Mesothelial cell of epicardium (in vitro differentiated cells): ENCODE measurements at regions not wholly inside any gene's neighbourhood (a gene's known extent, or its start where the extent isn't known, plus 50 kb on each side); places are given as distances from the start of the nearest gene placed in this dataset.

Experiments
- DNase-seq, 2 experiments: peaks; one replicate each; pipeline ENCODE4 v3.0.0; 2021; ENCODE audit warnings: low spot score in 2 of 2; ENCODE audit not compliant: unreplicated experiment in 2 of 2
- H3K27ac Mint-ChIP-seq: 2 replicates; pipeline ENCODE4 v1.8.0; 2021; ENCODE audit warnings: mixed read lengths
- H3K27me3 Mint-ChIP-seq: 2 replicates; pipeline ENCODE4 v1.8.0; 2021; ENCODE audit warnings: low read depth, mixed read lengths
- H3K36me3 Mint-ChIP-seq: 2 replicates; pipeline ENCODE4 v1.8.0; 2021; ENCODE audit warnings: mixed read lengths
- H3K4me1 Mint-ChIP-seq: 2 replicates; pipeline ENCODE4 v1.8.0; 2021; ENCODE audit warnings: mixed read lengths
- H3K4me3 Mint-ChIP-seq: 2 replicates; pipeline ENCODE4 v1.8.0; 2021; ENCODE audit warnings: mild to moderate bottlenecking, moderate library complexity, mixed read lengths
- H3K9me3 Mint-ChIP-seq: 2 replicates; pipeline ENCODE4 v1.8.0; 2021; ENCODE audit warnings: mixed read lengths
- TF ChIP-seq, protein P1 (sequence below): fragments of 200-600 bp; sonication (generic); IDR thresholded peaks from one replicate; pipeline ENCODE4 v1.5.0; 2021; ENCODE audit warnings: antibody characterized with exemption; ENCODE audit not compliant: unreplicated experiment

DNA sequence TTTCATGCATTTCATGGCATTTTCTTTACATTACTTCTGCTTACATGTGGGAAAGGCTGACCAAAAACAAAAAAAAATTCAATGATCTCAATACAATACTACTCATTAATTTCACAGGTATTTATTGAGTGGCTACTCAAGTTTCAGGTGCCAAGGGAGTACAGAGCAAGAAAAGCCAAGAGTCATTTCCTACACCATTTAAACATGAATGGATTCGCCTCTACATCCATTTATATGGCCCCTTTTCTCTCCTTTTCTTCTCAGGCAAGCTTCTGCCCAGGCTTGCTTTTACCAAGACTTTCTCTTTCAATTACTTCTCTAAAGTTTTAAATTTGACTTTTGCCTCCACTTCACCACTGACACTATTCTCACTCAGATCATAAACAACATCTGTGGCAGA lies 1603.1 kb upstream of the CELF4 start:
- Mint-ChIP-seq H3K4me1 (no peaks in the 10 kb centered on the region), H3K27me3 (no peaks in the 10 kb centered on the region), H3K9me3 (no peaks in the 10 kb centered on the region), H3K4me3 (no peak overlapping the region), H3K36me3 (no peaks in the 10 kb centered on the region), H3K27ac (no peak overlapping the region)
- TF ChIP-seq, protein P1, sequence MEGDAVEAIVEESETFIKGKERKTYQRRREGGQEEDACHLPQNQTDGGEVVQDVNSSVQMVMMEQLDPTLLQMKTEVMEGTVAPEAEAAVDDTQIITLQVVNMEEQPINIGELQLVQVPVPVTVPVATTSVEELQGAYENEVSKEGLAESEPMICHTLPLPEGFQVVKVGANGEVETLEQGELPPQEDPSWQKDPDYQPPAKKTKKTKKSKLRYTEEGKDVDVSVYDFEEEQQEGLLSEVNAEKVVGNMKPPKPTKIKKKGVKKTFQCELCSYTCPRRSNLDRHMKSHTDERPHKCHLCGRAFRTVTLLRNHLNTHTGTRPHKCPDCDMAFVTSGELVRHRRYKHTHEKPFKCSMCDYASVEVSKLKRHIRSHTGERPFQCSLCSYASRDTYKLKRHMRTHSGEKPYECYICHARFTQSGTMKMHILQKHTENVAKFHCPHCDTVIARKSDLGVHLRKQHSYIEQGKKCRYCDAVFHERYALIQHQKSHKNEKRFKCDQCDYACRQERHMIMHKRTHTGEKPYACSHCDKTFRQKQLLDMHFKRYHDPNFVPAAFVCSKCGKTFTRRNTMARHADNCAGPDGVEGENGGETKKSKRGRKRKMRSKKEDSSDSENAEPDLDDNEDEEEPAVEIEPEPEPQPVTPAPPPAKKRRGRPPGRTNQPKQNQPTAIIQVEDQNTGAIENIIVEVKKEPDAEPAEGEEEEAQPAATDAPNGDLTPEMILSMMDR: no peak
- DNase-seq: no peak

DNA sequence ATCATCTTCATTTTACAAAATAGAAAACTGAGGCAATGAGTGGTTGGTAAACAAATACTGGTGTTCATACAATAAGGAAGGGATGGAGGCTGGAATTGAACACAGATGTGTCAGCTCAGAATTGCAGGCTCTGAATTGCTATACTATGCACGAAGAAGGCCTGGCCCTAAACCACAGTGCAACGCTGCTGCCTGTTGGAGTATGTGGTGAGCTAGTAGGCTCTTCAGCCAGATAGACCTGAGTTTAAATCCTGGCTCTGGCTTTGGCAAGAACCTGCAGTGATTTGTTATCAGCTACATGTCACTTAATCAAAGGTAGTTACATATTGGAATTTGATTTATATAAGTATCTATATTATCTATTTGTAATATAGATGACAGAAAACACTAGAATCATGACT lies 1602.4 kb upstream of the CELF4 start:
- no peak for DNase-seq
- Mint-ChIP-seq H3K27me3 (no peaks in the 10 kb centered on the region), H3K4me3 (no peak overlapping the region), H3K9me3 (no peaks in the 10 kb centered on the region), H3K27ac (no peak overlapping the region), H3K36me3 (no peaks in the 10 kb centered on the region), H3K4me1 (no peaks in the 10 kb centered on the region)
- TF ChIP-seq, protein P1: no peak

DNA sequence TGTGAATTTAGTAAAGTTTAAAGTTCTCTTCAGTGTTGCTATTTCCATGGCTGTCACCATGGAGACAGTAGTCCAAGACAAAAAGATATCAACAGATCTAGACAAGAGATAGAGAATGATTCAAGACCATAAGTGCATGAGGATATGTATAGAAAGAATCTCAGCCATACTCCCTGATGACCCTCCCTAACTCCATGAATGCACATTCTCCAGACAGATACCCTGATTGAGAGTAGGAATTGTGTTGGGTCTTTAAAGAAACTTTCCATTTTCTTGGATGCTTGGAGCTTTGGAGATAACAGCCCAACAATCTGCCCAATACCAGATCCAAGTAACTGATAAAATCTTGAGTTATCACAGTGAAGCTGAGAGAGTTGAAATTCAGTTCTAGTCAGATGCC lies 1601.2 kb upstream of the CELF4 start:
- Mint-ChIP-seq H3K27ac (no peak overlapping the region), H3K9me3 (no peaks in the 10 kb centered on the region), H3K4me3 (no peak overlapping the region), H3K4me1 (no peaks in the 10 kb centered on the region), H3K36me3 (no peaks in the 10 kb centered on the region), H3K27me3 (no peaks in the 10 kb centered on the region)
- DNase-seq: no peak
- TF ChIP-seq, protein P1: no peak

- no peak for DNase-seq
- H3K36me3 Mint-ChIP-seq: no peaks in the 10 kb centered on the region
- H3K27me3 Mint-ChIP-seq: no peaks in the 10 kb centered on the region
- H3K4me1 Mint-ChIP-seq: no peaks in the 10 kb centered on the region
- TF ChIP-seq, protein P1: no peak
- H3K27ac Mint-ChIP-seq: no peak overlapping the region
- peaks cover 3% of the 10 kb centered on the region for H3K9me3 Mint-ChIP-seq
- no peak overlapping the region for H3K4me3 Mint-ChIP-seq
Measured at GRCh38 chr18:39162013-39162827, 1596.6 kb upstream of the CELF4 start.

- H3K4me3 Mint-ChIP-seq: no peak overlapping the region
- H3K27ac Mint-ChIP-seq: no peak overlapping the region
- TF ChIP-seq, protein P1: no peak
- peaks cover 11% of the 10 kb centered on the region for H3K36me3 Mint-ChIP-seq
- no peaks in the 10 kb centered on the region for H3K4me1 Mint-ChIP-seq
- no peak for DNase-seq
- H3K9me3 Mint-ChIP-seq: peaks cover 51% of the 10 kb centered on the region
- H3K27me3 Mint-ChIP-seq: no peaks in the 10 kb centered on the region
Measured at GRCh38 chr18:39149211-39149806, 1583.7 kb upstream of the CELF4 start.
